GM23338 (cell line): ENCODE measurements at regions not wholly inside any gene's neighbourhood (a gene's known extent, or its start where the extent isn't known, plus 50 kb on each side); places are given as distances from the start of the nearest gene placed in this dataset.
"Not testable (repeated sequence)": the region's sequence is repeated elsewhere in the genome, so short reads cannot be mapped to it uniquely, and the experiment has no call there.

Source experiments
- CREB1 ChIP-seq: fragments of 250-450 bp; sonication (Bioruptor Pico); IDR thresholded peaks from 2 replicates; pipeline ENCODE4 v1.5.0; 2020; ENCODE audit warnings: low read depth, mild to moderate bottlenecking, moderate library complexity
- EZH2 ChIP-seq: fragments of 200-600 bp; sonication (generic); IDR thresholded peaks from one replicate; pipeline ENCODE4 v1.8.0; 2017; ENCODE audit warnings: antibody characterized with exemption, mild to moderate bottlenecking, low read depth; ENCODE audit not compliant: unreplicated experiment
- EZH2phosphoT487 ChIP-seq: fragments of 200-600 bp; sonication (generic); IDR thresholded peaks from one replicate; pipeline ENCODE4 v1.8.1; 2018; ENCODE audit warnings: antibody characterized with exemption; ENCODE audit not compliant: unreplicated experiment
- POLR2AphosphoS5 ChIP-seq: IDR thresholded peaks from 2 replicates; pipeline ENCODE4 v1.6.1; 2016; ENCODE audit warnings: antibody characterized with exemption, low read depth
- REST ChIP-seq: IDR thresholded peaks from one replicate; pipeline ENCODE4 v1.6.1; 2018; ENCODE audit warnings: antibody characterized with exemption; ENCODE audit not compliant: unreplicated experiment
- TF ChIP-seq, protein P1 (sequence below), 2 experiments: fragments of 200-600 bp in 1 of 2; sonication (generic) in 1 of 2; conservative IDR thresholded peaks; 2 replicates each; pipeline versions ENCODE4 v1.5.1 to v1.6.1; 2016 to 2017; ENCODE audit warnings: antibody characterized with exemption in 2 of 2, low read depth in 2 of 2, mild to moderate bottlenecking in 2 of 2, moderate library complexity in 1 of 2

- TF ChIP-seq, protein P1, sequence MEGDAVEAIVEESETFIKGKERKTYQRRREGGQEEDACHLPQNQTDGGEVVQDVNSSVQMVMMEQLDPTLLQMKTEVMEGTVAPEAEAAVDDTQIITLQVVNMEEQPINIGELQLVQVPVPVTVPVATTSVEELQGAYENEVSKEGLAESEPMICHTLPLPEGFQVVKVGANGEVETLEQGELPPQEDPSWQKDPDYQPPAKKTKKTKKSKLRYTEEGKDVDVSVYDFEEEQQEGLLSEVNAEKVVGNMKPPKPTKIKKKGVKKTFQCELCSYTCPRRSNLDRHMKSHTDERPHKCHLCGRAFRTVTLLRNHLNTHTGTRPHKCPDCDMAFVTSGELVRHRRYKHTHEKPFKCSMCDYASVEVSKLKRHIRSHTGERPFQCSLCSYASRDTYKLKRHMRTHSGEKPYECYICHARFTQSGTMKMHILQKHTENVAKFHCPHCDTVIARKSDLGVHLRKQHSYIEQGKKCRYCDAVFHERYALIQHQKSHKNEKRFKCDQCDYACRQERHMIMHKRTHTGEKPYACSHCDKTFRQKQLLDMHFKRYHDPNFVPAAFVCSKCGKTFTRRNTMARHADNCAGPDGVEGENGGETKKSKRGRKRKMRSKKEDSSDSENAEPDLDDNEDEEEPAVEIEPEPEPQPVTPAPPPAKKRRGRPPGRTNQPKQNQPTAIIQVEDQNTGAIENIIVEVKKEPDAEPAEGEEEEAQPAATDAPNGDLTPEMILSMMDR (conservative IDR thresholded peaks at IDR 0.05; ENCODE audit: low read depth in 2 of 2), result not testable (repeated sequence)
- not testable (repeated sequence) for TF ChIP-seq CREB1 (CRISPR knock-in tag); POLR2AphosphoS5; EZH2; REST; EZH2phosphoT487
Observed at GRCh38 chr17:20376642-20377041, 90.7 kb downstream of the LGALS9B start.
